ENCODE measurements at regions not wholly inside any gene's neighbourhood (a gene's known extent, or its start where the extent isn't known, plus 50 kb on each side); places are given as distances from the start of the nearest gene placed in this dataset.

- Histone ChIP-seq H3K9ac (ENCODE audit: low read length) (no peak overlapping the region), H3K79me2 (ENCODE audit: insufficient read depth, low read length) (no peaks in the 10 kb centered on the region), H3K27ac (ENCODE audit: low read depth, low read length, poor library complexity, severe bottlenecking) (no peak overlapping the region), H2AFZ (ENCODE audit: low read length) (no peak overlapping the region), H3K36me3 (ENCODE audit: insufficient read depth, low read length) (no peaks in the 10 kb centered on the region), H3K9me2 (ENCODE audit: low read depth, low read length) (no peaks in the 10 kb centered on the region), H4K20me1 (ENCODE audit: insufficient read depth, low read length) (no peaks in the 10 kb centered on the region), H3F3A (ENCODE audit: insufficient read depth, low read length) (no peaks in the 10 kb centered on the region), H3K4me2 (ENCODE audit: low read length) (no peak overlapping the region), H3K4me3 (ENCODE audit: low read depth, low read length, poor library complexity, severe bottlenecking) (no peak overlapping the region), H3K27me3 (ENCODE audit: insufficient read depth, low read length) (no peaks in the 10 kb centered on the region), H3K4me1 (ENCODE audit: insufficient read depth, low read length, severe bottlenecking) (no peaks in the 10 kb centered on the region), H3K9me3 (ENCODE audit: low read length) (no peaks in the 10 kb centered on the region)
- TF ChIP-seq EZH2 (IDR thresholded peaks at IDR 0.05; ENCODE audit: borderline replicate concordance, low read length), result no peak
These were observed 318.6 kb upstream of the PHF14 start for GRCh38 chr7:10655031-10655430.

GRCh38 chr7:10657201-10657600 is 316.5 kb upstream of the PHF14 start:
- Histone ChIP-seq H3K4me1 (ENCODE audit: insufficient read depth, low read length, severe bottlenecking) (no peaks in the 10 kb centered on the region), H3F3A (ENCODE audit: insufficient read depth, low read length) (no peaks in the 10 kb centered on the region), H3K79me2 (ENCODE audit: insufficient read depth, low read length) (no peaks in the 10 kb centered on the region)

GRCh38 chr7:10657837-10658236 is 315.8 kb upstream of the PHF14 start:
- no peak overlapping the region for H3K4me3 ChIP-seq (ENCODE audit: low read depth, low read length, poor library complexity, severe bottlenecking)
- no peaks in the 10 kb centered on the region for H3K9me3 ChIP-seq (ENCODE audit: low read length)
- no peak overlapping the region for H3K27ac ChIP-seq (ENCODE audit: low read depth, low read length, poor library complexity, severe bottlenecking)
- H3K4me2 ChIP-seq (ENCODE audit: low read length), result no peak overlapping the region
- H3F3A ChIP-seq (ENCODE audit: insufficient read depth, low read length), result no peaks in the 10 kb centered on the region
- H3K9ac ChIP-seq (ENCODE audit: low read length), result no peak overlapping the region
- no peak for TF ChIP-seq EZH2 (IDR thresholded peaks at IDR 0.05; ENCODE audit: borderline replicate concordance, low read length)
- TF ChIP-seq CTCF (IDR thresholded peaks at IDR 0.05; ENCODE audit: low read length), result no peak
- no peaks in the 10 kb centered on the region for H4K20me1 ChIP-seq (ENCODE audit: insufficient read depth, low read length)
- H3K79me2 ChIP-seq (ENCODE audit: insufficient read depth, low read length), result no peaks in the 10 kb centered on the region
- H2AFZ ChIP-seq (ENCODE audit: low read length), result no peak overlapping the region
- no peaks in the 10 kb centered on the region for H3K9me2 ChIP-seq (ENCODE audit: low read depth, low read length)
- no peaks in the 10 kb centered on the region for H3K4me1 ChIP-seq (ENCODE audit: insufficient read depth, low read length, severe bottlenecking)
- H3K36me3 ChIP-seq (ENCODE audit: insufficient read depth, low read length), result no peaks in the 10 kb centered on the region
- H3K27me3 ChIP-seq (ENCODE audit: insufficient read depth, low read length), result no peaks in the 10 kb centered on the region

More at GRCh38 chr7:10657201-10657600, 316.5 kb upstream of the PHF14 start:
- Histone ChIP-seq H3K27ac (ENCODE audit: low read depth, low read length, poor library complexity, severe bottlenecking) (no peak overlapping the region), H3K36me3 (ENCODE audit: insufficient read depth, low read length) (no peaks in the 10 kb centered on the region), H4K20me1 (ENCODE audit: insufficient read depth, low read length) (no peaks in the 10 kb centered on the region), H3K9me3 (ENCODE audit: low read length) (no peaks in the 10 kb centered on the region), H3K9ac (ENCODE audit: low read length) (no peak overlapping the region), H3K9me2 (ENCODE audit: low read depth, low read length) (no peaks in the 10 kb centered on the region), H2AFZ (ENCODE audit: low read length) (no peak overlapping the region), H3K27me3 (ENCODE audit: insufficient read depth, low read length) (no peaks in the 10 kb centered on the region), H3K4me2 (ENCODE audit: low read length) (no peak overlapping the region), H3K4me3 (ENCODE audit: low read depth, low read length, poor library complexity, severe bottlenecking) (no peak overlapping the region)
- TF ChIP-seq EZH2 (IDR thresholded peaks at IDR 0.05; ENCODE audit: borderline replicate concordance, low read length), result no peak
- TF ChIP-seq CTCF (IDR thresholded peaks at IDR 0.05; ENCODE audit: low read length), result no peak

- no peak overlapping the region for H2AFZ ChIP-seq (ENCODE audit: low read length)
- no peaks in the 10 kb centered on the region for H3F3A ChIP-seq (ENCODE audit: insufficient read depth, low read length)
- H3K36me3 ChIP-seq (ENCODE audit: insufficient read depth, low read length), result no peaks in the 10 kb centered on the region
- H4K20me1 ChIP-seq (ENCODE audit: insufficient read depth, low read length), result no peaks in the 10 kb centered on the region
- H3K27ac ChIP-seq (ENCODE audit: low read depth, low read length, poor library complexity, severe bottlenecking), result no peak overlapping the region
- TF ChIP-seq EZH2 (IDR thresholded peaks at IDR 0.05; ENCODE audit: borderline replicate concordance, low read length) (no peak), CTCF (IDR thresholded peaks at IDR 0.05; ENCODE audit: low read length) (no peak)
- H3K27me3 ChIP-seq (ENCODE audit: insufficient read depth, low read length), result no peaks in the 10 kb centered on the region
- H3K9ac ChIP-seq (ENCODE audit: low read length), result no peak overlapping the region
- no peaks in the 10 kb centered on the region for H3K9me3 ChIP-seq (ENCODE audit: low read length)
- H3K9me2 ChIP-seq (ENCODE audit: low read depth, low read length), result no peaks in the 10 kb centered on the region
- no peak overlapping the region for H3K4me3 ChIP-seq (ENCODE audit: low read depth, low read length, poor library complexity, severe bottlenecking)
- H3K4me1 ChIP-seq (ENCODE audit: insufficient read depth, low read length, severe bottlenecking), result no peaks in the 10 kb centered on the region
- no peaks in the 10 kb centered on the region for H3K79me2 ChIP-seq (ENCODE audit: insufficient read depth, low read length)
- no peak overlapping the region for H3K4me2 ChIP-seq (ENCODE audit: low read length)
These were observed 311.2 kb upstream of the PHF14 start for GRCh38 chr7:10662491-10662890.

Measured in OCI-LY1 (cell line).